GM12891 (cell line): ENCODE measurements at regions not wholly inside any gene's neighbourhood (a gene's known extent, or its start where the extent isn't known, plus 50 kb on each side); places are given as distances from the start of the nearest gene placed in this dataset.

Experiments used
- DNase-seq: peaks from one replicate; pipeline ENCODE4 v3.0.0; 2011; ENCODE audit warnings: low spot score; ENCODE audit not compliant: insufficient read length
- FAIRE-seq: peaks from 2 replicates; lab custom pipeline; 2011; peaks lifted over from hg19 to GRCh38; lab: Jason Lieb, UNC
- PAX5 ChIP-seq: IDR thresholded peaks from 2 replicates; pipeline ENCODE4 v1.6.1; 2011; ENCODE audit warnings: low read length, moderate library complexity, mild to moderate bottlenecking; ENCODE audit not compliant: insufficient read depth, severe bottlenecking
- POLR2A ChIP-seq: IDR thresholded peaks from 2 replicates; pipeline ENCODE4 v1.6.1; 2011; ENCODE audit warnings: low read depth, low read length, control low read depth
- POLR2AphosphoS5 ChIP-seq: IDR thresholded peaks from 2 replicates; pipeline ENCODE4 v1.6.1; 2011; ENCODE audit warnings: low read depth, low read length, control low read depth
- POU2F2 ChIP-seq: IDR thresholded peaks from 2 replicates; pipeline ENCODE4 v1.6.1; 2011; ENCODE audit warnings: low read depth, mild to moderate bottlenecking, control low read depth, low read length, moderate library complexity
- SPI1 ChIP-seq: IDR thresholded peaks from 2 replicates; pipeline ENCODE4 v1.6.1; 2011; ENCODE audit warnings: low read depth, low read length, control low read depth
- TAF1 ChIP-seq: IDR thresholded peaks from 2 replicates; pipeline ENCODE4 v1.6.1; 2011; ENCODE audit warnings: low read depth, low read length, control low read depth

DNA sequence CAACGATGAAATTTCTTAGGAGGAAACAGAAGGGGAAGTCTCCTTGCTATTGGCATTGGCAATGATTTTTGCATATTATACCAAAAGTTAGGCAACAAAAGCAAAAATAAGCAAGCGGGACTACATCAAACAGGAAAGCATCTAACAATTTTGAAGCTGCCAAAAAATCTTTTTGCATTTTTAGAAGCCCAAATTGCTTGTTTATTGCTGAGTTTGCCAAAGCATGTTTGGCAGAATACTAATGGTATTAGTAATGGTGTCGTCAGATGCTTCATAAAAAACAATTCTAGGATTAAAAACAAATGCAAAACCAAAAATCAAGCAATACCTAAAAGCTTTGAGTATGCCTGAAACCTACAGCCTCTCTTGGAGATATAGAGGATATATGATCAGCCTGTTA, 80.0 kb downstream of the GALR1 start:
- TF ChIP-seq POLR2A (no peak), PAX5 (no peak), TAF1 (no peak), SPI1 (no peak), POLR2AphosphoS5 (no peak), POU2F2 (no peak)
- DNase-seq (no peak), FAIRE-seq (no peak)

DNA sequence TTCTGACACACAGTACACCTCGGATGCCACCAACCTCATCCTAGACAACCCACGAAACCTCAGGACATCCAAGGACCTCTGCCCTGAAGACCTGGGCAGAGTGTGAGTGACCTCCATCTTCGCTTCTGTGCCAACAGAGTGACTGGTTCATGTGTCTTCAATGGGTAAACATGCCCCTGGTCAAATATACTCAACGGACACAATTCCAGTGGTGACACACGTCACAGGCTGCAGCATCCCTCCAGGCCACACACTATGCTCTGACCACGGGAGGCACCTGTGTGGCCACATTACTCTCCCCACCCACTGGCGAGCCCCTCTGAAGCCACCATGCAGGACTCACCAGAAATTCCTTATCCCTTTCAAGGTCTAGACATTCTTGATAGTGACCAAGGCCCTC, 85.2 kb downstream of the GALR1 start:
- no peak for TF ChIP-seq POLR2A
- TF ChIP-seq PAX5, result no peak
- TF ChIP-seq TAF1, result no peak
- TF ChIP-seq POU2F2, result no peak
- no peak for TF ChIP-seq SPI1
- TF ChIP-seq POLR2AphosphoS5, result no peak
- FAIRE-seq (no peak), DNase-seq (no peak)

GRCh38 chr18:77337604-77338003, 88.0 kb downstream of the GALR1 start:
- TF ChIP-seq TAF1 (no peak), PAX5 (no peak), SPI1 (no peak), POLR2A (no peak), POLR2AphosphoS5 (no peak), POU2F2 (no peak)
- DNase-seq (no peak), FAIRE-seq (no peak)

GRCh38 chr18:77339093-77339492, 89.4 kb downstream of the GALR1 start:
- no peak for FAIRE-seq
- no peak for DNase-seq
- no peak for TF ChIP-seq POLR2AphosphoS5
- no peak for TF ChIP-seq POU2F2
- no peak for TF ChIP-seq PAX5
- no peak for TF ChIP-seq TAF1
- TF ChIP-seq SPI1, result no peak
- TF ChIP-seq POLR2A, result no peak

- FAIRE-seq, result no peak
- TF ChIP-seq POLR2A, result no peak
- no peak for TF ChIP-seq POLR2AphosphoS5
- no peak for TF ChIP-seq TAF1
- no peak for TF ChIP-seq POU2F2
- no peak for TF ChIP-seq SPI1
- TF ChIP-seq PAX5, result no peak
- DNase-seq, result no peak
Observed at GRCh38 chr18:77339623-77340022, 90.0 kb downstream of the GALR1 start.

- DNase-seq, result no peak
- FAIRE-seq, result no peak
- TF ChIP-seq TAF1 (no peak), POLR2AphosphoS5 (no peak), SPI1 (no peak), PAX5 (no peak), POU2F2 (no peak), POLR2A (no peak)
Observed at GRCh38 chr18:77340815-77341214, 91.2 kb downstream of the GALR1 start.

DNA sequence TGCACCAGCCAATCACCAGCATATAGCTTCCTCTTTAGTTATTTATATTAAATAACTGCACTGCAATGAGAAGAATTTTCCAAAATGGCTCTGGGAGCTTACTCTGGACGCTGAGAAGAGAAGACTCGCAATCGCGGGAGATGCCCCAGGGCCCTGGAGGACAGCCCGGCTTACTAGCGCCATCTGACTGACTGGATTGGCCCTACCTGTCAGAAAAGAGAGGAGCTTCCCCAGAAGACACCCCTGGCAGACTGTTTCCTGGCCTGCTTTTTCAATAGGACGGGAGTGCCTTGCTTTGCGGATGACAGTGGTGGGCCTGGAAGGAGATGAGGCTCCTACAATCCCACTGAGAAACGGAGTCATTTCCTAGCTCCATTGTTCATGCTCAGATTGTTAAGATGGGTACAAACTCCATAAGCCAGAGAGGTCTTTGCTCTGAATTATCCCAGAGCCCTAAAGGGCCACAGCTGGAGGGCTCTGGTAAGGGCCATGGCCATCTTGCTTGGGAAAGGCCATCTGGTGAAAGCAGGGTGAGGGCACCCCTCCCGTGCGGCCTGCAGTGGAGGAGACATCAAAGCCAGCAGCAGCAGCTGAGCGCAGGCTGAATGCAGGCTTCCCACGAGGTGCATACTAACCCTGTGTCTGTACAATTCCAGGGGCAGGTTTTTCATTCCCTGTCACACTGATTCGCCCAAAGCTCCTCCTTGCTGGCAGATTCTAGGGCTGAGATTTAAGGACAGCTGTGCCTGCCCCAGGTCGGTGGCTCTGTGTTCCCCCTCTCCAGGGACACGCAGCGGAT, 92.1 kb downstream of the GALR1 start:
- no peak for FAIRE-seq
- no peak for DNase-seq
- TF ChIP-seq POLR2A (no peak), TAF1 (no peak), POU2F2 (no peak), POLR2AphosphoS5 (no peak), SPI1 (no peak), PAX5 (no peak)

DNA sequence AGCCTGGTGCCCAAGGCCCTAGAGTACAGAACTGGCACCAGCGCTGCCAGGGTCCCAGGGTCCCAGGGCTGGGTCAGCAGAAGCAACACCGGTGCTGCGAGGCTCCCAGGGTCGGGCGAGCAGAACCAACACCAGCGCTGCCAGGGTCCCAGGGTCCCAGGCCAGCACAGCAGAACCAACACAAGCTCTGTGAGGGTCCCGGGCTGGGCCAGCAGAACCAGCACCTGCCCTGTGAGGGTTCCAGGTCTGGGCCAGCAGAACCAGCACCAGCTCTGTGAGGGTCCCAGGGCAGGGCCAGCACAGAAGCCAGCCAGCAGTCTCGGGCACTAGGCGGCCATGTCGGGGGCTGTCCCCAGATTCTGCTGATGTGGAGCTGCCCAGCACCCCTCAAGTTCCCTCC, 93.1 kb downstream of the GALR1 start:
- no peak for FAIRE-seq

GRCh38 chr18:77343846-77344510, 94.3 kb downstream of the GALR1 start:
- FAIRE-seq, result no peak
- DNase-seq, result no peak

More for the DNA sequence above, 93.1 kb downstream of the GALR1 start:
- DNase-seq, result no peak
- no peak for TF ChIP-seq PAX5
- TF ChIP-seq POLR2AphosphoS5, result no peak
- no peak for TF ChIP-seq POU2F2
- no peak for TF ChIP-seq SPI1
- no peak for TF ChIP-seq TAF1
- TF ChIP-seq POLR2A, result no peak

More at GRCh38 chr18:77343846-77344510, 94.3 kb downstream of the GALR1 start:
- TF ChIP-seq TAF1, result no peak
- no peak for TF ChIP-seq POU2F2
- no peak for TF ChIP-seq PAX5
